ENCODE measurements at regions not wholly inside any gene's neighbourhood (a gene's known extent, or its start where the extent isn't known, plus 50 kb on each side); places are given as distances from the start of the nearest gene placed in this dataset.

GRCh38 chr18:40929399-40929798 lies 1025.6 kb upstream of the PIK3C3 start:
- TF ChIP-seq POLR2A (IDR thresholded peaks at IDR 0.05), result no peak
- no peak for TF ChIP-seq POLR2AphosphoS5 (IDR thresholded peaks at IDR 0.05)
- TF ChIP-seq, protein P1, sequence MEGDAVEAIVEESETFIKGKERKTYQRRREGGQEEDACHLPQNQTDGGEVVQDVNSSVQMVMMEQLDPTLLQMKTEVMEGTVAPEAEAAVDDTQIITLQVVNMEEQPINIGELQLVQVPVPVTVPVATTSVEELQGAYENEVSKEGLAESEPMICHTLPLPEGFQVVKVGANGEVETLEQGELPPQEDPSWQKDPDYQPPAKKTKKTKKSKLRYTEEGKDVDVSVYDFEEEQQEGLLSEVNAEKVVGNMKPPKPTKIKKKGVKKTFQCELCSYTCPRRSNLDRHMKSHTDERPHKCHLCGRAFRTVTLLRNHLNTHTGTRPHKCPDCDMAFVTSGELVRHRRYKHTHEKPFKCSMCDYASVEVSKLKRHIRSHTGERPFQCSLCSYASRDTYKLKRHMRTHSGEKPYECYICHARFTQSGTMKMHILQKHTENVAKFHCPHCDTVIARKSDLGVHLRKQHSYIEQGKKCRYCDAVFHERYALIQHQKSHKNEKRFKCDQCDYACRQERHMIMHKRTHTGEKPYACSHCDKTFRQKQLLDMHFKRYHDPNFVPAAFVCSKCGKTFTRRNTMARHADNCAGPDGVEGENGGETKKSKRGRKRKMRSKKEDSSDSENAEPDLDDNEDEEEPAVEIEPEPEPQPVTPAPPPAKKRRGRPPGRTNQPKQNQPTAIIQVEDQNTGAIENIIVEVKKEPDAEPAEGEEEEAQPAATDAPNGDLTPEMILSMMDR (IDR thresholded peaks at IDR 0.05), result no peak
- TF ChIP-seq EP300 (IDR thresholded peaks at IDR 0.05; ENCODE audit: low read depth), result no peak
